ENCODE measurements at regions not wholly inside any gene's neighbourhood (a gene's known extent, or its start where the extent isn't known, plus 50 kb on each side); places are given as distances from the start of the nearest gene placed in this dataset.

DNA sequence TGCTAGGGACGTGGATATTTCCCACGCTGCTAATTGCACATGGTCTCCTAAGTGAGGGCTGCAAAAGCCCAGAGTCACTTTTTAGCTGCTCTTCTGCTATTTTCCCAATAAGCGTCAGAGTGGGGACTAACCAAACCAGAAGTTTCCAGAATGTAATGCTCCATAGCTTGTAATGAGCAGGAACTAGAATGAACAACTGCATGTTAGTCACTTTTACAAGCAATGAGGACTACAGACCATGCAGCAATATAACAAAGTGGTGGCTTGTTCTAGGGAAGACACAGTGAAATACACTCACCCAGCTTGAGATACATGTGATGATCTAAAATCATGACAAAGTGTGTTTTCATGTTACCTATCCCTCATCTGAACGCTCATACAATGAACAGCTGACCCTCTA, 314.1 kb upstream of the SGK1 start:
- no peak overlapping the region for H3K4me3 ChIP-seq
- CTCF ChIA-PET = no interaction called here
- H3K36me3 ChIP-seq (ENCODE audit: low read depth) = no peaks in the 10 kb centered on the region
- DNase-seq = no peak
- H2AFZ ChIP-seq = no peak overlapping the region
- H3K9me2 ChIP-seq (ENCODE audit: insufficient read depth) = no peaks in the 10 kb centered on the region
- no peaks in the 10 kb centered on the region for H4K20me1 ChIP-seq (ENCODE audit: insufficient read depth)
- H3K4me1 ChIP-seq (replicated peaks; ENCODE audit: insufficient read depth) = no peaks in the 10 kb centered on the region
- no peaks in the 10 kb centered on the region for H3K9me3 ChIP-seq (ENCODE audit: insufficient read depth, low read depth)
- H3K79me2 ChIP-seq (ENCODE audit: low read depth) = no peaks in the 10 kb centered on the region
- no peaks in the 10 kb centered on the region for H3F3A ChIP-seq (ENCODE audit: insufficient read depth, low read depth)
- POLR2A ChIA-PET (ENCODE audit: unreplicated experiment) = no interaction called here
- intact Hi-C loops (cut with micrococcal nuclease; ENCODE audit: unreplicated experiment) = no loop called here
- H3K27ac ChIP-seq = no peak overlapping the region
- no peak for TF ChIP-seq EZH2 (IDR thresholded peaks at IDR 0.05; ENCODE audit: low read depth)
- TF ChIP-seq, protein P1, sequence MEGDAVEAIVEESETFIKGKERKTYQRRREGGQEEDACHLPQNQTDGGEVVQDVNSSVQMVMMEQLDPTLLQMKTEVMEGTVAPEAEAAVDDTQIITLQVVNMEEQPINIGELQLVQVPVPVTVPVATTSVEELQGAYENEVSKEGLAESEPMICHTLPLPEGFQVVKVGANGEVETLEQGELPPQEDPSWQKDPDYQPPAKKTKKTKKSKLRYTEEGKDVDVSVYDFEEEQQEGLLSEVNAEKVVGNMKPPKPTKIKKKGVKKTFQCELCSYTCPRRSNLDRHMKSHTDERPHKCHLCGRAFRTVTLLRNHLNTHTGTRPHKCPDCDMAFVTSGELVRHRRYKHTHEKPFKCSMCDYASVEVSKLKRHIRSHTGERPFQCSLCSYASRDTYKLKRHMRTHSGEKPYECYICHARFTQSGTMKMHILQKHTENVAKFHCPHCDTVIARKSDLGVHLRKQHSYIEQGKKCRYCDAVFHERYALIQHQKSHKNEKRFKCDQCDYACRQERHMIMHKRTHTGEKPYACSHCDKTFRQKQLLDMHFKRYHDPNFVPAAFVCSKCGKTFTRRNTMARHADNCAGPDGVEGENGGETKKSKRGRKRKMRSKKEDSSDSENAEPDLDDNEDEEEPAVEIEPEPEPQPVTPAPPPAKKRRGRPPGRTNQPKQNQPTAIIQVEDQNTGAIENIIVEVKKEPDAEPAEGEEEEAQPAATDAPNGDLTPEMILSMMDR (conservative IDR thresholded peaks at IDR 0.05) = no peak
- H3K4me2 ChIP-seq = no peak overlapping the region
- no TSS peak for BruUV-seq (replicated peaks)
- no peaks in the 10 kb centered on the region for H3K27me3 ChIP-seq (ENCODE audit: insufficient read depth, low read depth)

DNA sequence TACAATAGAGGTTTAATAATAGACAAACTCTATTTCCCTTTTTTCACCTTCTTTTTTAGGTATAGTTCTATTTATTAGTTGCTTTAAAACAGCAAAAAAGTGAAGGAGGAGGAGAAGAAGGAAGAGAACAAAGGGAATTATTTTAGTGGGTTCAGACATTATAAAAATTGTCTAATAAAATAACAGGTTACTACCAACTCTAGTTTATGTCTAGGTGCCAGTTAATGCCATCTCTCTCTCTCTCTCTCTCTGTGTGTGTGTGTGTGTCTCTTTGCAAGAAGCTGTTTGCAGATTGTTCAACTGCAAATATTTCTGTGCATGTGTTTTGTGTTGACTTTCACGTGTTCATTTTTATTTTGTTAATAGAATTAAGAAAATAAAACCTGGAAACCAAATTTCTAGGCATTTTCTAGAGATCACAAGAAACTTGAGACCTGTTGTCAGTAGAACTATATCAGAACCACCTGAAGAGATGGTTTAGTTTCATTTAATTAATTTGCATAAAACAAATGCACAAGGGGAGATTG, 313.5 kb upstream of the SGK1 start:
- Histone ChIP-seq H3K4me2 (no peak overlapping the region), H3K36me3 (ENCODE audit: low read depth) (no peaks in the 10 kb centered on the region), H3F3A (ENCODE audit: insufficient read depth, low read depth) (no peaks in the 10 kb centered on the region), H3K27me3 (ENCODE audit: insufficient read depth, low read depth) (no peaks in the 10 kb centered on the region), H4K20me1 (ENCODE audit: insufficient read depth) (no peaks in the 10 kb centered on the region), H3K27ac (no peak overlapping the region), H3K9me3 (ENCODE audit: insufficient read depth, low read depth) (no peaks in the 10 kb centered on the region), H3K9me2 (ENCODE audit: insufficient read depth) (no peaks in the 10 kb centered on the region), H2AFZ (no peak overlapping the region), H3K4me3 (no peak overlapping the region), H3K4me1 (replicated peaks; ENCODE audit: insufficient read depth) (no peaks in the 10 kb centered on the region), H3K79me2 (ENCODE audit: low read depth) (no peaks in the 10 kb centered on the region)
- TF ChIP-seq EZH2 (IDR thresholded peaks at IDR 0.05; ENCODE audit: low read depth) = no peak
- TF ChIP-seq, protein P1 (conservative IDR thresholded peaks at IDR 0.05) = no peak
- ChIA-PET POLR2A (ENCODE audit: unreplicated experiment) (no interaction called here), CTCF (no interaction called here)
- intact Hi-C loops (cut with micrococcal nuclease; ENCODE audit: unreplicated experiment) = no loop called here
- no TSS peak for BruUV-seq (replicated peaks)
- DNase-seq = no peak

DNA sequence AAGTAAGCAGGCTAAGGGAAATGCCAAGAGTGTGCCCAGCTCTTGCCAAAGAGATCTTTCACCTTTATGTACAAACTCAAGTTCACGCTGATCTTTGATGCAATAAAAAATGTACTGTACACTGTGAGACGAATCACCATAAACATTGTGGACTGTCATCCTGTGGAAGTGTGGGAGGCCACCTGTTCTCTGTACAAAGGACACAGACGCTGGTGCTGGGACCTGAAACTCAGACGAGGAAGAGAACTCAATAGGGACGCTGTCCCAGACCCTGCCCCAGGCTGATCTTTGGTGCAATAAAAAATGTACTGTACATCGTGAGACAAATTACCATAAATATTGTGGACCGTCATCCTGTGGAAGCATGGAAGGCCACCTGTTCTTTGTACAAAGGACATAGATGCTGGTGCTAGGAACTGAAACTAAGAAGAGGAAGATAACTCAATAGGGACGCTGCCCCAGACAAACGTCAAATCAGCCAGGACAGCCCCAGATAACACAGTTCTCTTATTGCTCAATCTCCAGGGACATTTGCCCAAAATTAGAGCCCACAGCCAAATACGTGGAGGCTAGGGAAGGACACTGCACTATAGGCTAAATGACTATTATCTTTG, 312.7 kb upstream of the SGK1 start:
- POLR2A ChIA-PET (ENCODE audit: unreplicated experiment) = no interaction called here
- Histone ChIP-seq H3F3A (ENCODE audit: insufficient read depth, low read depth) (no peaks in the 10 kb centered on the region), H3K27me3 (ENCODE audit: insufficient read depth, low read depth) (no peaks in the 10 kb centered on the region), H2AFZ (no peak overlapping the region), H3K9me2 (ENCODE audit: insufficient read depth) (no peaks in the 10 kb centered on the region), H3K9me3 (ENCODE audit: insufficient read depth, low read depth) (no peaks in the 10 kb centered on the region), H3K36me3 (ENCODE audit: low read depth) (no peaks in the 10 kb centered on the region), H4K20me1 (ENCODE audit: insufficient read depth) (no peaks in the 10 kb centered on the region), H3K79me2 (ENCODE audit: low read depth) (no peaks in the 10 kb centered on the region), H3K4me3 (no peak overlapping the region), H3K4me1 (replicated peaks; ENCODE audit: insufficient read depth) (no peaks in the 10 kb centered on the region), H3K4me2 (no peak overlapping the region), H3K27ac (no peak overlapping the region)
- intact Hi-C loops (cut with micrococcal nuclease; ENCODE audit: unreplicated experiment) = no loop called here
- TF ChIP-seq, protein P1 (conservative IDR thresholded peaks at IDR 0.05) = no peak
- TF ChIP-seq EZH2 (IDR thresholded peaks at IDR 0.05; ENCODE audit: low read depth) = no peak
- CTCF ChIA-PET = no interaction called here
- no peak for DNase-seq
- no TSS peak for BruUV-seq (replicated peaks)
